Stimulated activated CD8-positive, alpha-beta memory T cell treated with anti-CD3 and anti-CD28 coated beads, Interleukin-7, amount 100 ng/mL, for 24 hours (primary cell): ENCODE measurements at regions not wholly inside any gene's neighbourhood (a gene's known extent, or its start where the extent isn't known, plus 50 kb on each side); places are given as distances from the start of the nearest gene placed in this dataset.
"Not testable (repeated sequence)": the region's sequence is repeated elsewhere in the genome, so short reads cannot be mapped to it uniquely, and the experiment has no call there.

ENCODE experiments used
- DNase-seq: peaks from one replicate; pipeline ENCODE4 v3.0.0-alpha.2; 2020; ENCODE audit warnings: low read depth

- DNase-seq: no peak
Measured at GRCh38 chr12:67842124-67842523, 147.1 kb upstream of the IFNG-AS1 start.

- no peak for DNase-seq
Measured at GRCh38 chr12:67843257-67843656, 146.0 kb upstream of the IFNG-AS1 start.

- DNase-seq: no peak
Measured at GRCh38 chr12:67852701-67853100, 136.5 kb upstream of the IFNG-AS1 start.

GRCh38 chr12:67853204-67853603 is 136.0 kb upstream of the IFNG-AS1 start:
- DNase-seq: no peak

GRCh38 chr12:67854351-67854750 is 134.9 kb upstream of the IFNG-AS1 start:
- DNase-seq: no peak

- DNase-seq: no peak
Measured at GRCh38 chr12:67855103-67855502, 134.1 kb upstream of the IFNG-AS1 start.

- no peak for DNase-seq
Measured at GRCh38 chr12:67871231-67871630, 118.0 kb upstream of the IFNG-AS1 start.

GRCh38 chr12:67873355-67873754 is 115.9 kb upstream of the IFNG-AS1 start:
- DNase-seq: no peak

- DNase-seq: no peak
Measured at GRCh38 chr12:67876305-67876915, 112.8 kb upstream of the IFNG-AS1 start.

GRCh38 chr12:67877727-67878126 is 111.5 kb upstream of the IFNG-AS1 start:
- DNase-seq: no peak

- DNase-seq: no peak
Measured at GRCh38 chr12:67879937-67880336, 109.3 kb upstream of the IFNG-AS1 start.

- no peak for DNase-seq
Measured at GRCh38 chr12:67881565-67881964, 107.7 kb upstream of the IFNG-AS1 start.

GRCh38 chr12:67884596-67884995 is 104.7 kb upstream of the IFNG-AS1 start:
- DNase-seq: no peak

GRCh38 chr12:67885375-67886169 is 103.7 kb upstream of the IFNG-AS1 start:
- DNase-seq: no peak

- DNase-seq: no peak
Measured at GRCh38 chr12:67887065-67887464, 102.2 kb upstream of the IFNG-AS1 start.

GRCh38 chr12:67889931-67890330 is 99.3 kb upstream of the IFNG-AS1 start:
- DNase-seq: no peak

- DNase-seq: no peak
Measured at GRCh38 chr12:67890726-67891258, 98.5 kb upstream of the IFNG-AS1 start.

GRCh38 chr12:67891596-67891995 is 97.7 kb upstream of the IFNG-AS1 start:
- no peak for DNase-seq

- DNase-seq: no peak
Measured at GRCh38 chr12:67892259-67893021, 96.8 kb upstream of the IFNG-AS1 start.

- no peak for DNase-seq
Measured at GRCh38 chr12:67893022-67893580, 96.1 kb upstream of the IFNG-AS1 start.

GRCh38 chr12:67900418-67900817 is 88.8 kb upstream of the IFNG-AS1 start:
- DNase-seq: not testable (repeated sequence)

- DNase-seq: no peak
Measured at GRCh38 chr12:67909091-67909531, 80.1 kb upstream of the IFNG-AS1 start.
